ENCODE measurements at regions not wholly inside any gene's neighbourhood (a gene's known extent, or its start where the extent isn't known, plus 50 kb on each side); places are given as distances from the start of the nearest gene placed in this dataset.
A peak's percentile ranks its signal among the peaks of the same experiment; 100 is the strongest.

GRCh38 chr11:69355346-69355940 is 61.5 kb downstream of the MYEOV start:
- Histone ChIP-seq H4K91ac (ENCODE audit: insufficient read depth, low read depth, low read length) (peak overlapping the region; percentile 28; the same call in 1 of the 2 replicates), H3K23ac (ENCODE audit: low read depth, low read length) (no peak overlapping the region), H3K9me3 (ENCODE audit: control insufficient read depth, insufficient read depth, low read length) (peaks cover 5% of the 10 kb centered on the region), H3K4me1 (ENCODE audit: control insufficient read depth, insufficient read depth, low read length) (peaks cover 16% of the 10 kb centered on the region), H3K4ac (ENCODE audit: low read depth, low read length) (peak overlapping the region; percentile 74), H3K4me3 (ENCODE audit: insufficient read depth, low read depth, low read length) (no peak overlapping the region), H3K4me2 (ENCODE audit: low read depth, low read length) (no peak overlapping the region), H2AK9ac (replicated peaks; ENCODE audit: low read depth, low read length, poor library complexity) (peak overlapping the region; percentile 60), H2AFZ (replicated peaks; ENCODE audit: low read length, poor library complexity) (no peak overlapping the region), H4K20me1 (ENCODE audit: insufficient read depth, low read length) (no peaks in the 10 kb centered on the region), H3K18ac (ENCODE audit: low read depth, low read length) (no peak overlapping the region), H3K9me1 (ENCODE audit: insufficient read depth, low read length) (peaks cover 16% of the 10 kb centered on the region), H3K79me1 (ENCODE audit: low read depth in 1 of 2, low read length in 2 of 2) (peaks cover 5 to 25% of the 10 kb centered on the region in 2 experiments; a peak in 2 of 4 replicates), H3K36me3 (ENCODE audit: control insufficient read depth, insufficient read depth, low read length) (no peaks in the 10 kb centered on the region), H3K56ac (ENCODE audit: extremely low read depth, insufficient read depth, low read length) (no peak overlapping the region), H3K14ac (replicated peaks; ENCODE audit: low read depth, low read length) (peak overlapping the region; percentile 17; the same call in 1 of the 2 replicates), H4K5ac (ENCODE audit: low read depth, low read length) (no peak overlapping the region), H3K27me3 (ENCODE audit: control insufficient read depth, insufficient read depth, low read length) (no peaks in the 10 kb centered on the region), H3K27ac (ENCODE audit: insufficient read depth, low read length) (no peak overlapping the region), H2BK20ac (ENCODE audit: low read depth, low read length) (peak overlapping the region; percentile 69; the same call in 1 of the 2 replicates), H2AK5ac (ENCODE audit: low read depth, low read length) (peak overlapping the region; percentile 93), H2BK15ac (ENCODE audit: low read depth, low read length) (peak overlapping the region; percentile 64; the same call in 2 of the 3 replicates), H2BK5ac (ENCODE audit: low read depth, low read length, poor library complexity, severe bottlenecking) (no peak overlapping the region), H4K8ac (ENCODE audit: low read depth in 2 of 2, low read length in 2 of 2) (peak overlapping the region in 1 of 2 experiments; percentile 33; a peak in 1 of 4 replicates), H2BK120ac (ENCODE audit: low read depth, low read length) (peak overlapping the region; percentile 65), H3K9ac (ENCODE audit: low read depth, low read length) (no peak overlapping the region)
- intact Hi-C loops (cut with micrococcal nuclease) (no loop called here), in situ Hi-C loops (cut with MboI; ENCODE audit: low sequenced_read_pairs) (no loop called here), dilution Hi-C loops (cut with HindIII; ENCODE audit: low sequenced_read_pairs, unreplicated experiment) (no loop called here)
- BruUV-seq (replicated peaks), result no TSS peak
- no peak for TF ChIP-seq FOS (IDR thresholded peaks at IDR 0.05; ENCODE audit: low read depth, low read length)
- TF ChIP-seq MXI1 (IDR thresholded peaks at IDR 0.05; ENCODE audit: borderline replicate concordance, low read depth, low read length), result no peak
- no peak for TF ChIP-seq CEBPB (IDR thresholded peaks at IDR 0.05; ENCODE audit: low read depth, low read length)
- no peak for TF ChIP-seq RAD21 (IDR thresholded peaks at IDR 0.05; ENCODE audit: low read length)
- TF ChIP-seq CHD1 (IDR thresholded peaks at IDR 0.05; ENCODE audit: low read depth, low read length), result no peak
- no peak for TF ChIP-seq RFX5 (IDR thresholded peaks at IDR 0.05; ENCODE audit: low read depth, low read length)
- no peak for TF ChIP-seq BHLHE40 (IDR thresholded peaks at IDR 0.05; ENCODE audit: low read depth, low read length)
- TF ChIP-seq USF2 (IDR thresholded peaks at IDR 0.05; ENCODE audit: low read depth, low read length), result no peak
- DNase-seq (no peak), ATAC-seq (ENCODE audit: low read depth) (no peak)
- CTCF ChIA-PET, result no interaction called here
- POLR2A ChIA-PET (ENCODE audit: unreplicated experiment), result no interaction called here
- WGBS, 2 experiments (ENCODE audit: extremely low coverage in 2 of 2, insufficient read length in 1 of 2), result 100% methylated on average over 1 of the region's 10 CpGs; no CpG with 5 or more reads in 1 of the 2 experiments

Measured in IMR-90 (cell line).